Erythroblast (primary cell): ENCODE measurements at regions not wholly inside any gene's neighbourhood (a gene's known extent, or its start where the extent isn't known, plus 50 kb on each side); places are given as distances from the start of the nearest gene placed in this dataset.

Experiments
- GATA1 ChIP-seq: IDR thresholded peaks from 2 replicates; pipeline ENCODE4 v1.6.1; 2011; ENCODE audit warnings: low read depth, mild to moderate bottlenecking, control low read depth, low read length, moderate library complexity
- POLR2A ChIP-seq: IDR thresholded peaks from 2 replicates; pipeline ENCODE4 v1.6.1; 2011; ENCODE audit warnings: mild to moderate bottlenecking, low read length

- TF ChIP-seq POLR2A (no peak), GATA1 (no peak)
Observed at GRCh38 chr15:88391006-88391405, 76.2 kb downstream of the MRPL46 start.
